GM23338 (cell line): ENCODE measurements at regions not wholly inside any gene's neighbourhood (a gene's known extent, or its start where the extent isn't known, plus 50 kb on each side); places are given as distances from the start of the nearest gene placed in this dataset.

Experiments
- ATAC-seq: fragments of 200-7000 bp; cut with Tn5 transposase; 3 replicates; pipeline ENCODE4 v1.9.1; 2020
- DNase-seq: peaks from one replicate; pipeline ENCODE4 v3.0.0-alpha.2; 2015; ENCODE audit warnings: low spot score
- H2AFZ ChIP-seq: fragments of 200-600 bp; sonication (generic); 2 replicates; pipeline ENCODE4 v1.8.0; 2016; ENCODE audit warnings: antibody characterized with exemption, mild to moderate bottlenecking, moderate library complexity
- H3F3A ChIP-seq: fragments of 200-600 bp; sonication (generic); replicated peaks from 2 replicates; pipeline ENCODE4 v1.8.0; 2017; ENCODE audit warnings: antibody characterized with exemption, mixed run types, low read depth
- H3K27ac ChIP-seq: fragments of 200-600 bp; sonication (generic); 2 replicates; pipeline ENCODE4 v1.6.1; 2016; ENCODE audit warnings: low read depth
- H3K27me3 ChIP-seq: fragments of 200-600 bp; sonication (generic); 2 replicates; pipeline ENCODE4 v1.8.0; 2016; ENCODE audit warnings: mild to moderate bottlenecking, mixed run types, moderate library complexity; ENCODE audit not compliant: insufficient read depth
- H3K36me3 ChIP-seq: fragments of 200-600 bp; sonication (generic); 2 replicates; pipeline ENCODE4 v1.8.0; 2016; ENCODE audit warnings: mild to moderate bottlenecking; ENCODE audit not compliant: insufficient read depth
- H3K4me1 ChIP-seq: fragments of 200-600 bp; sonication (generic); 2 replicates; pipeline ENCODE4 v1.8.0; 2016; ENCODE audit warnings: mild to moderate bottlenecking, moderate library complexity; ENCODE audit not compliant: insufficient read depth
- H3K4me2 ChIP-seq: fragments of 200-600 bp; sonication (generic); 2 replicates; pipeline ENCODE4 v1.7.1; 2017; ENCODE audit warnings: mixed run types
- H3K4me3 ChIP-seq: fragments of 200-600 bp; sonication (generic); 2 replicates; pipeline ENCODE4 v1.6.1; 2016; ENCODE audit warnings: mixed run types
- H3K79me2 ChIP-seq: fragments of 200-600 bp; sonication (generic); replicated peaks from 2 replicates; pipeline ENCODE4 v1.8.0; 2017; ENCODE audit warnings: mild to moderate bottlenecking; ENCODE audit not compliant: insufficient read depth
- H3K9me2 ChIP-seq: fragments of 200-600 bp; sonication (generic); 2 replicates; pipeline ENCODE4 v1.8.0; 2017; ENCODE audit not compliant: insufficient read depth
- H4K20me1 ChIP-seq: fragments of 200-600 bp; sonication (generic); replicated peaks from 2 replicates; pipeline ENCODE4 v1.8.0; 2017; ENCODE audit warnings: mild to moderate bottlenecking; ENCODE audit not compliant: insufficient read depth
- H3K27ac Mint-ChIP-seq: 2 replicates; pipeline ENCODE4 v1.8.0; 2020; ENCODE audit warnings: inconsistent platforms, mild to moderate bottlenecking, moderate library complexity, mixed read lengths
- H3K27me3 Mint-ChIP-seq: 3 replicates; pipeline ENCODE4 v1.8.0; 2022; ENCODE audit warnings: low read depth, mild to moderate bottlenecking, moderate library complexity, mixed read lengths, inconsistent platforms; ENCODE audit not compliant: insufficient read depth, poor library complexity
- H3K36me3 Mint-ChIP-seq: 3 replicates; pipeline ENCODE4 v1.8.0; 2021; ENCODE audit warnings: low read depth, mild to moderate bottlenecking, inconsistent platforms, moderate library complexity, mixed read lengths
- H3K4me1 Mint-ChIP-seq: 3 replicates; pipeline ENCODE4 v1.8.0; 2020; ENCODE audit warnings: mild to moderate bottlenecking, inconsistent platforms, mixed read lengths
- H3K4me3 Mint-ChIP-seq: 3 replicates; pipeline ENCODE4 v1.8.0; 2021; ENCODE audit warnings: moderate library complexity, mild to moderate bottlenecking, inconsistent platforms, mixed read lengths
- H3K9me3 Mint-ChIP-seq: 3 replicates; pipeline ENCODE4 v1.8.0; 2020; ENCODE audit warnings: moderate library complexity, mild to moderate bottlenecking, inconsistent platforms, mixed read lengths
- CTCF ChIP-seq, 2 experiments: fragments of 200-600 bp in 1 of 2; sonication (generic) in 1 of 2; conservative IDR thresholded peaks; 2 replicates each; pipeline versions ENCODE4 v1.5.1 to v1.6.1; 2016 to 2017; ENCODE audit warnings: antibody characterized with exemption in 2 of 2, low read depth in 2 of 2, mild to moderate bottlenecking in 2 of 2, moderate library complexity in 1 of 2
- EZH2 ChIP-seq: fragments of 200-600 bp; sonication (generic); IDR thresholded peaks from one replicate; pipeline ENCODE4 v1.8.0; 2017; ENCODE audit warnings: antibody characterized with exemption, mild to moderate bottlenecking, low read depth; ENCODE audit not compliant: unreplicated experiment
- EZH2phosphoT487 ChIP-seq: fragments of 200-600 bp; sonication (generic); IDR thresholded peaks from one replicate; pipeline ENCODE4 v1.8.1; 2018; ENCODE audit warnings: antibody characterized with exemption; ENCODE audit not compliant: unreplicated experiment
- NANOG ChIP-seq: IDR thresholded peaks from 2 replicates; pipeline ENCODE4 v1.6.1; 2016; ENCODE audit warnings: antibody characterized with exemption, borderline replicate concordance
- POLR2AphosphoS5 ChIP-seq: IDR thresholded peaks from 2 replicates; pipeline ENCODE4 v1.6.1; 2016; ENCODE audit warnings: antibody characterized with exemption, low read depth
- REST ChIP-seq: IDR thresholded peaks from one replicate; pipeline ENCODE4 v1.6.1; 2018; ENCODE audit warnings: antibody characterized with exemption; ENCODE audit not compliant: unreplicated experiment
- STAT1 ChIP-seq: IDR thresholded peaks from one replicate; pipeline ENCODE4 v1.6.1; 2016; ENCODE audit warnings: antibody characterized with exemption; ENCODE audit not compliant: unreplicated experiment
- ZNF114 ChIP-seq: fragments of 250-450 bp; sonication (Bioruptor Pico); IDR thresholded peaks from 2 replicates; pipeline ENCODE4 v1.5.0; 2020; ENCODE audit warnings: mild to moderate bottlenecking, moderate library complexity
- ZNF462 ChIP-seq: fragments of 250-450 bp; sonication (Bioruptor Pico); IDR thresholded peaks from 2 replicates; pipeline ENCODE4 v1.5.0; 2020; ENCODE audit warnings: mild to moderate bottlenecking, moderate library complexity

- H3K4me1 ChIP-seq, result peaks cover 43% of the 10 kb centered on the region
- ATAC-seq (peak; percentile 55), DNase-seq (no peak)
- no peak overlapping the region for H3K27ac ChIP-seq
- no peak overlapping the region for H3K4me3 Mint-ChIP-seq
- H4K20me1 ChIP-seq, result no peaks in the 10 kb centered on the region
- H3K79me2 ChIP-seq, result no peaks in the 10 kb centered on the region
- no peaks in the 10 kb centered on the region for H3K36me3 ChIP-seq
- no peaks in the 10 kb centered on the region for H3F3A ChIP-seq
- H3K27ac Mint-ChIP-seq, result no peak overlapping the region
- H3K9me3 Mint-ChIP-seq, result peaks cover 8% of the 10 kb centered on the region
- no peaks in the 10 kb centered on the region for H3K36me3 Mint-ChIP-seq
- peaks cover 16% of the 10 kb centered on the region for H3K27me3 Mint-ChIP-seq
- peaks cover 49% of the 10 kb centered on the region for H3K4me1 Mint-ChIP-seq
- no peaks in the 10 kb centered on the region for H3K27me3 ChIP-seq
- H3K4me2 ChIP-seq, result no peak overlapping the region
- H3K4me3 ChIP-seq, result no peak overlapping the region
- TF ChIP-seq NANOG (no peak), ZNF114 (no peak), EZH2 (no peak), CTCF (conservative IDR thresholded peaks at IDR 0.05; ENCODE audit: low read depth in 2 of 2) (no peak), ZNF462 (CRISPR knock-in tag) (no peak), POLR2AphosphoS5 (no peak), REST (no peak), EZH2phosphoT487 (no peak), STAT1 (no peak)
- H3K9me2 ChIP-seq, result 0 out of 2 replicates have a peak, but pooled peaks cover 5% of the 10 kb centered on the region
- no peak overlapping the region for H2AFZ ChIP-seq
These were observed 101.8 kb upstream of the PITRM1 start for GRCh38 chr10:3274414-3274813.
